22Rv1 (cell line): ENCODE measurements at regions not wholly inside any gene's neighbourhood (a gene's known extent, or its start where the extent isn't known, plus 50 kb on each side); places are given as distances from the start of the nearest gene placed in this dataset.

Experiments used
- ZFX ChIP-seq: fragments of 450-650 bp; IDR thresholded peaks from 2 replicates; pipeline ENCODE4 v1.6.1; 2017; ENCODE audit warnings: antibody characterized with exemption, borderline replicate concordance
- TF ChIP-seq, protein P1 (sequence below): fragments of 450-650 bp; IDR thresholded peaks from 2 replicates; pipeline ENCODE4 v1.5.1; 2017; ENCODE audit warnings: mild to moderate bottlenecking

DNA sequence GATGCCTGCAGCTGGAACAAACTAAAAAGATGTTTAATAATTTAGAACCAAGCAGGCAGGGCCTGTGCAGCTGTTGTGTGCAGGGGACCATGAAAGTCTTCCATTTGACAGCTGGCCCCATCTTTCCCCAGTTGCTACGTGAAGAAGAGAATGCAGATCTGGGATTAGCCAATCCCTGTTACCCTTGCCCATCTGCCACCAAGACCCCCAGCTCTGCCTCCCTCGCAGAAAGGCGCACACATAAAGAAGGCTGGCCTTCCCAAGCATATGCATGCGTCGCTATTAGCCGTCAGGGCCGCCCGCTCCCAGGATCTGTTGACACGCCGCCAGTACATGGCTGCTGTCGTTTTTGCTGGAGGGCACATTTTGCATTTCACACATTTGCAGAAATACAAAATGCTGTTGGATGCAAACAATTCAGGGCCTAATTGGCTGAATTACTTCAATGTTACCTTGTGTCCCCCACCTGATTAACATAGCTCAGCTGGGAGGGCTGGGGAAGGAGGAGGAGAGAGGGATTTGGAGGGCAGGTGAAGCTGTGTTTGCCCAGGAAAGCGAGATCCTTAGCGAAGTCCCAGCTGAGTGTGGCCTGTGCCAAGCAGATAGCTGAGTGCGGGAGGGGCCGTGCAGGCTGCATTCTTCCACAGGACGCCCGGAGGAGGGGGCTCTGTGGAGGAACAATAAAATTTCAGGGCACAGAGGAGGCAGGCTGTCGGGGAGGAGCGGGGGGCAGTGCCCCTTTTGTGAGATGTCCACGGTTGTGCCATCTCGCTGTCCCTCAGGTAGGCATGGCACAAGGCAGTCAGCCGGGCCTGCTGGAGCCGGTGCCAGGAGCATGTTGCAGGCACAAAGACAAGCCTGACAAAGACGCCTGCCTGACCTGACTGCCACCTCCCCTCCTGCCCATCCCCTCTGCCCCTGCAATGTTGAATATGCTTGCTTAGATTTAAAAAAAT is 443.0 kb upstream of the MKI67 start:
- TF ChIP-seq, protein P1, sequence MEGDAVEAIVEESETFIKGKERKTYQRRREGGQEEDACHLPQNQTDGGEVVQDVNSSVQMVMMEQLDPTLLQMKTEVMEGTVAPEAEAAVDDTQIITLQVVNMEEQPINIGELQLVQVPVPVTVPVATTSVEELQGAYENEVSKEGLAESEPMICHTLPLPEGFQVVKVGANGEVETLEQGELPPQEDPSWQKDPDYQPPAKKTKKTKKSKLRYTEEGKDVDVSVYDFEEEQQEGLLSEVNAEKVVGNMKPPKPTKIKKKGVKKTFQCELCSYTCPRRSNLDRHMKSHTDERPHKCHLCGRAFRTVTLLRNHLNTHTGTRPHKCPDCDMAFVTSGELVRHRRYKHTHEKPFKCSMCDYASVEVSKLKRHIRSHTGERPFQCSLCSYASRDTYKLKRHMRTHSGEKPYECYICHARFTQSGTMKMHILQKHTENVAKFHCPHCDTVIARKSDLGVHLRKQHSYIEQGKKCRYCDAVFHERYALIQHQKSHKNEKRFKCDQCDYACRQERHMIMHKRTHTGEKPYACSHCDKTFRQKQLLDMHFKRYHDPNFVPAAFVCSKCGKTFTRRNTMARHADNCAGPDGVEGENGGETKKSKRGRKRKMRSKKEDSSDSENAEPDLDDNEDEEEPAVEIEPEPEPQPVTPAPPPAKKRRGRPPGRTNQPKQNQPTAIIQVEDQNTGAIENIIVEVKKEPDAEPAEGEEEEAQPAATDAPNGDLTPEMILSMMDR: no peak
- TF ChIP-seq ZFX: no peak
